PC-9 (cell line): ENCODE measurements at regions not wholly inside any gene's neighbourhood (a gene's known extent, or its start where the extent isn't known, plus 50 kb on each side); places are given as distances from the start of the nearest gene placed in this dataset.

Experiments used
- EZH2 ChIP-seq: fragments of 200-600 bp; sonication (generic); IDR thresholded peaks from 2 replicates; pipeline ENCODE4 v1.8.0; 2017; ENCODE audit warnings: antibody characterized with exemption, low read depth
- TF ChIP-seq, protein P1 (sequence below): fragments of 200-600 bp; sonication (generic); conservative IDR thresholded peaks from 2 replicates; pipeline ENCODE4 v1.6.1; 2017; ENCODE audit warnings: mixed run types, antibody characterized with exemption, mild to moderate bottlenecking, moderate library complexity

DNA sequence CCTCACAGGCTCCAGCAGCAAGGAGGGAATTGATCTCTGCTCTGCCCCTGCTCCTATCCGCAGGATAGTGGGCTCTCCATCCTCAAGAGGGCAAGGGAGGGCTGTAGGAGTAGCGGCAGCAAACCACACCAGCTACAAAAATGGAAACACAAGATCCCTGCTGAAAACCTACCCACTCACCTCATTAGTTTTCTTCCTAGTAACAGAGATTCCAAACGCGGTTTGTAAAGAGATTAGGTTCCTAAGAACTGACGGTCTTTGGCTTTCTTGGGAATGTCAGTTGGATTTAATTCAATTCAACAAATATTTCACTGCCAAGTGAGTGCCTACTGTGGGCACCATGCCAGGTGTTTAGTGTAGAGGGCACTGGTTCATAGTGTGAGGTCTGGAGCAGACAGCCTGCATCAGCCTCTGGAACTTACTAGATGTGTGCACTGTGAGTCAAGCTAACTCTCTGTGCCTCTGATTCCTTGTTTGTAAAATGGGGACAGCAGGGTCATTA lies 84.7 kb downstream of the MRPL46 start:
- TF ChIP-seq, protein P1, sequence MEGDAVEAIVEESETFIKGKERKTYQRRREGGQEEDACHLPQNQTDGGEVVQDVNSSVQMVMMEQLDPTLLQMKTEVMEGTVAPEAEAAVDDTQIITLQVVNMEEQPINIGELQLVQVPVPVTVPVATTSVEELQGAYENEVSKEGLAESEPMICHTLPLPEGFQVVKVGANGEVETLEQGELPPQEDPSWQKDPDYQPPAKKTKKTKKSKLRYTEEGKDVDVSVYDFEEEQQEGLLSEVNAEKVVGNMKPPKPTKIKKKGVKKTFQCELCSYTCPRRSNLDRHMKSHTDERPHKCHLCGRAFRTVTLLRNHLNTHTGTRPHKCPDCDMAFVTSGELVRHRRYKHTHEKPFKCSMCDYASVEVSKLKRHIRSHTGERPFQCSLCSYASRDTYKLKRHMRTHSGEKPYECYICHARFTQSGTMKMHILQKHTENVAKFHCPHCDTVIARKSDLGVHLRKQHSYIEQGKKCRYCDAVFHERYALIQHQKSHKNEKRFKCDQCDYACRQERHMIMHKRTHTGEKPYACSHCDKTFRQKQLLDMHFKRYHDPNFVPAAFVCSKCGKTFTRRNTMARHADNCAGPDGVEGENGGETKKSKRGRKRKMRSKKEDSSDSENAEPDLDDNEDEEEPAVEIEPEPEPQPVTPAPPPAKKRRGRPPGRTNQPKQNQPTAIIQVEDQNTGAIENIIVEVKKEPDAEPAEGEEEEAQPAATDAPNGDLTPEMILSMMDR: no peak
- TF ChIP-seq EZH2: no peak
